Endothelial cell of umbilical vein (primary cell): ENCODE measurements at regions not wholly inside any gene's neighbourhood (a gene's known extent, or its start where the extent isn't known, plus 50 kb on each side); places are given as distances from the start of the nearest gene placed in this dataset.

Experiments used
- BruUV-seq: library from RNA; stranded (reverse); fragments of 400-500 nt; replicated peaks from 2 replicates; lab custom pipeline; 2021; lab: Mats Ljungman, UMichigan
- CTCF ChIA-PET: fragments of 300-600, 350-600 bp; sonication (Branson Sonifier 250); formaldehyde crosslinking; loops from one replicate; lab custom pipeline; 2021; ENCODE audit warnings: antibody characterized with exemption, inconsistent platforms; lab: Charles Lee
- POLR2A ChIA-PET: fragments of 300-600, 350-600 bp; sonication (Branson Sonifier 250); formaldehyde crosslinking; loops from one replicate; lab custom pipeline; 2021; ENCODE audit warnings: antibody characterized with exemption, inconsistent platforms; lab: Charles Lee
- DNase-seq: peaks from one replicate; pipeline ENCODE4 v3.0.0-alpha.2; 2011; ENCODE audit warnings: low read depth, low spot score
- FAIRE-seq: peaks from 2 replicates; lab custom pipeline; 2011; peaks lifted over from hg19 to GRCh38; lab: Jason Lieb, UNC
- H2AFZ ChIP-seq: 2 replicates; pipeline ENCODE4 v1.6.0; 2012; ENCODE audit warnings: low read depth, low read length, control low read depth, inconsistent platforms
- H3K27ac ChIP-seq: 2 replicates; pipeline ENCODE4 v1.5.1; 2011; ENCODE audit warnings: low read depth, mild to moderate bottlenecking, control low read depth, low read length, moderate library complexity; ENCODE audit not compliant: insufficient read depth
- H3K27me3 ChIP-seq, 2 experiments: 2 replicates each; pipeline versions ENCODE4 v1.6.0 to v1.6.1; 2011; ENCODE audit warnings: low read length in 2 of 2, mixed read lengths in 1 of 2; ENCODE audit not compliant: control insufficient read depth in 2 of 2, insufficient read depth in 2 of 2
- H3K36me3 ChIP-seq, 2 experiments: 2 replicates in 1 of 2; 3 replicates in 1 of 2; pipeline ENCODE4 v1.5.1; 2011; ENCODE audit warnings: low read length in 2 of 2, mild to moderate bottlenecking in 1 of 2, moderate library complexity in 1 of 2; ENCODE audit not compliant: control insufficient read depth in 2 of 2, insufficient read depth in 2 of 2; ENCODE audit errors: extremely low read depth in 1 of 2
- H3K4me1 ChIP-seq: 3 replicates; pipeline ENCODE4 v1.5.1; 2011; ENCODE audit warnings: mild to moderate bottlenecking, low read length; ENCODE audit not compliant: control insufficient read depth, insufficient read depth; ENCODE audit errors: extremely low read depth
- H3K4me2 ChIP-seq: 2 replicates; pipeline ENCODE4 v1.6.1; 2011; ENCODE audit warnings: low read length, control low read depth, mixed read lengths; ENCODE audit not compliant: insufficient read depth
- H3K4me3 ChIP-seq, 3 experiments: fragments of 200-600 bp in 1 of 3; sonication (generic), shearing (Covaris generic) in 1 of 3; replicated peaks in 1 of 3; 2 replicates each; pipeline ENCODE4 v1.5.1; 2011 to 2016; ENCODE audit warnings: control low read depth in 3 of 3, low read length in 3 of 3, mild to moderate bottlenecking in 2 of 3, inconsistent platforms in 1 of 3, low read depth in 1 of 3, moderate library complexity in 1 of 3; ENCODE audit not compliant: insufficient read depth in 1 of 3
- H3K79me2 ChIP-seq: 2 replicates; pipeline ENCODE4 v1.6.0; 2012; ENCODE audit warnings: low read length, inconsistent platforms; ENCODE audit not compliant: control insufficient read depth, insufficient read depth
- H3K9ac ChIP-seq: replicated peaks from 2 replicates; pipeline ENCODE3; 2011; ENCODE audit warnings: low read length, control low read depth; ENCODE audit not compliant: insufficient read depth; ENCODE audit errors: extremely low read depth
- H3K9me1 ChIP-seq: replicated peaks from 3 replicates; pipeline ENCODE4 v1.6.0; 2011; ENCODE audit warnings: mild to moderate bottlenecking, low read length; ENCODE audit not compliant: control insufficient read depth, insufficient read depth; ENCODE audit errors: extremely low read depth
- H3K9me3 ChIP-seq: replicated peaks from 2 replicates; pipeline ENCODE4 v1.5.1; 2012; ENCODE audit warnings: low read length, inconsistent platforms; ENCODE audit not compliant: control insufficient read depth, insufficient read depth
- H4K20me1 ChIP-seq: replicated peaks from 2 replicates; pipeline ENCODE3; 2011; ENCODE audit warnings: mild to moderate bottlenecking, low read length; ENCODE audit not compliant: control insufficient read depth, insufficient read depth; ENCODE audit errors: extremely low read depth
- CTCF ChIP-seq, 2 donors: IDR thresholded peaks; 1 replicate in 1 of 2; 2 replicates in 1 of 2; pipeline ENCODE4 v1.5.1; 2011; ENCODE audit warnings: low read length in 2 of 2, mild to moderate bottlenecking in 2 of 2, moderate library complexity in 2 of 2, control low read depth in 1 of 2, inconsistent platforms in 1 of 2, low read depth in 1 of 2; ENCODE audit not compliant: insufficient read depth in 1 of 2; ENCODE audit errors: extremely low read depth in 1 of 2
- EZH2 ChIP-seq: IDR thresholded peaks from 2 replicates; pipeline ENCODE4 v1.6.1; 2012; ENCODE audit warnings: borderline replicate concordance, low read depth, mild to moderate bottlenecking, moderate library complexity, low read length, inconsistent platforms; ENCODE audit not compliant: severe bottlenecking
- FOS ChIP-seq: IDR thresholded peaks from 2 replicates; pipeline ENCODE4 v1.6.1; 2011; ENCODE audit warnings: mild to moderate bottlenecking, low read length, moderate library complexity, borderline replicate concordance; ENCODE audit not compliant: insufficient read depth
- GATA2 ChIP-seq: IDR thresholded peaks from 2 replicates; pipeline ENCODE4 v1.7.0; 2011; ENCODE audit warnings: low read depth, mild to moderate bottlenecking, moderate library complexity, mixed read lengths, low read length; ENCODE audit not compliant: insufficient read length, insufficient read depth
- JUN ChIP-seq: IDR thresholded peaks from 2 replicates; pipeline ENCODE4 v1.6.1; 2011; ENCODE audit warnings: borderline replicate concordance, low read depth; ENCODE audit not compliant: insufficient read length, insufficient read depth
- MAX ChIP-seq: IDR thresholded peaks from 2 replicates; pipeline ENCODE4 v1.6.1; 2011; ENCODE audit not compliant: insufficient read depth, insufficient read length
- MYC ChIP-seq: IDR thresholded peaks from one replicate; pipeline ENCODE4 v1.6.1; 2011; ENCODE audit warnings: mild to moderate bottlenecking, low read depth, low read length
- POLR2A ChIP-seq: IDR thresholded peaks from 2 replicates; pipeline ENCODE4 v1.6.1; 2012; ENCODE audit warnings: low read depth, mild to moderate bottlenecking, control low read depth, low read length
- POLR2AphosphoS5 ChIP-seq: IDR thresholded peaks from 2 replicates; pipeline ENCODE4 v1.6.1; 2012; ENCODE audit warnings: low read depth, mild to moderate bottlenecking, control low read depth, low read length, moderate library complexity; ENCODE audit not compliant: insufficient read depth
- dilution Hi-C: fragments of 300-500 bp; cut with MboI; formaldehyde crosslinking; loops from one replicate; pipeline ENCODE4 v1.15.0; 2019; ENCODE audit warnings: low sequenced_read_pairs; ENCODE audit not compliant: extremely low pct_ligation_motif_present
- intact Hi-C: fragments of 100-400 bp; cut with micrococcal nuclease; formaldehyde crosslinking; loops from one replicate; pipeline ENCODE4 v1.10.0; 2022

GRCh38 chr3:189099031-189099471 is 72.7 kb upstream of the TPRG1 start:
- CTCF ChIA-PET = no interaction called here

More at GRCh38 chr3:189099031-189099471, 72.7 kb upstream of the TPRG1 start:
- intact Hi-C loops = no loop called here
- no peak for FAIRE-seq
- no peak for DNase-seq
- H3K36me3 ChIP-seq = no peaks in the 10 kb centered on the region
- H3K9me1 ChIP-seq = no peaks in the 10 kb centered on the region
- POLR2A ChIA-PET = no interaction called here
- BruUV-seq = no TSS peak
- H3K4me2 ChIP-seq = no peak overlapping the region
- dilution Hi-C loops = no loop called here
- H3K9me3 ChIP-seq = no peaks in the 10 kb centered on the region
- H3K27me3 ChIP-seq = no peaks in the 10 kb centered on the region
- H3K4me3 ChIP-seq = no peak overlapping the region
- no peaks in the 10 kb centered on the region for H3K4me1 ChIP-seq
- H2AFZ ChIP-seq = no peak overlapping the region
- no peaks in the 10 kb centered on the region for H3K79me2 ChIP-seq
- H3K9ac ChIP-seq = no peak overlapping the region
- H4K20me1 ChIP-seq = no peaks in the 10 kb centered on the region
- TF ChIP-seq MAX (no peak), JUN (no peak), GATA2 (no peak), EZH2 (no peak), MYC (no peak), POLR2A (no peak), POLR2AphosphoS5 (no peak), FOS (no peak), CTCF (IDR thresholded peaks at IDR 0.05; ENCODE audit: extremely low read depth in 1 of 2, insufficient read depth in 1 of 2, low read depth in 1 of 2, low read length in 2 of 2) (no peak)
- no peak overlapping the region for H3K27ac ChIP-seq
